IMR-90 (cell line): ENCODE measurements at regions not wholly inside any gene's neighbourhood (a gene's known extent, or its start where the extent isn't known, plus 50 kb on each side); places are given as distances from the start of the nearest gene placed in this dataset.

ENCODE experiments used
- BHLHE40 ChIP-seq: fragments of 150-350 bp; IDR thresholded peaks from 2 replicates; pipeline ENCODE4 v1.6.1; 2016; ENCODE audit warnings: mild to moderate bottlenecking, low read depth, low read length
- CEBPB ChIP-seq: IDR thresholded peaks from 2 replicates; pipeline ENCODE4 v1.6.1; 2012; ENCODE audit warnings: low read depth, low read length, improper control_type of control experiment
- CTCF ChIP-seq: conservative IDR thresholded peaks from 2 replicates; pipeline ENCODE4 v1.5.1; 2012; ENCODE audit warnings: mild to moderate bottlenecking, low read depth, low read length, improper control_type of control experiment
- ELK1 ChIP-seq: fragments of 150-350 bp; IDR thresholded peaks from 2 replicates; pipeline ENCODE4 v1.6.1; 2016; ENCODE audit warnings: low read depth, mild to moderate bottlenecking, low read length, moderate library complexity, borderline replicate concordance
- FOS ChIP-seq: fragments of 150-350 bp; IDR thresholded peaks from 2 replicates; pipeline ENCODE4 v1.6.1; 2016; ENCODE audit warnings: low read depth, low read length
- MAFK ChIP-seq: IDR thresholded peaks from 2 replicates; pipeline ENCODE4 v1.6.1; 2012; ENCODE audit warnings: low read depth, low read length, improper control_type of control experiment
- NFE2L2 ChIP-seq: fragments of 150-350 bp; IDR thresholded peaks from 2 replicates; pipeline ENCODE4 v1.6.1; 2016; ENCODE audit warnings: low read depth, mild to moderate bottlenecking, low read length
- POLR2A ChIP-seq: IDR thresholded peaks from 2 replicates; pipeline ENCODE4 v1.6.1; 2012; ENCODE audit warnings: mild to moderate bottlenecking, low read depth, low read length
- RAD21 ChIP-seq: IDR thresholded peaks from 2 replicates; pipeline ENCODE4 v1.6.1; 2012; ENCODE audit warnings: low read length, improper control_type of control experiment
- RCOR1 ChIP-seq: IDR thresholded peaks from 2 replicates; pipeline ENCODE4 v1.6.1; 2012; ENCODE audit warnings: mild to moderate bottlenecking, low read length, improper control_type of control experiment; ENCODE audit not compliant: insufficient replicate concordance
- RFX5 ChIP-seq: IDR thresholded peaks from 2 replicates; pipeline ENCODE4 v1.8.0; 2012; ENCODE audit warnings: low read depth, mild to moderate bottlenecking, low read length, moderate library complexity
- SMC3 ChIP-seq: fragments of 150-350 bp; IDR thresholded peaks from 2 replicates; pipeline ENCODE4 v1.6.1; 2016; ENCODE audit warnings: low read depth, mild to moderate bottlenecking, antibody characterized with exemption, low read length, moderate library complexity
- USF2 ChIP-seq: fragments of 150-350 bp; IDR thresholded peaks from 2 replicates; pipeline ENCODE4 v1.6.1; 2017; ENCODE audit warnings: mild to moderate bottlenecking, antibody characterized with exemption, low read length, low read depth

DNA sequence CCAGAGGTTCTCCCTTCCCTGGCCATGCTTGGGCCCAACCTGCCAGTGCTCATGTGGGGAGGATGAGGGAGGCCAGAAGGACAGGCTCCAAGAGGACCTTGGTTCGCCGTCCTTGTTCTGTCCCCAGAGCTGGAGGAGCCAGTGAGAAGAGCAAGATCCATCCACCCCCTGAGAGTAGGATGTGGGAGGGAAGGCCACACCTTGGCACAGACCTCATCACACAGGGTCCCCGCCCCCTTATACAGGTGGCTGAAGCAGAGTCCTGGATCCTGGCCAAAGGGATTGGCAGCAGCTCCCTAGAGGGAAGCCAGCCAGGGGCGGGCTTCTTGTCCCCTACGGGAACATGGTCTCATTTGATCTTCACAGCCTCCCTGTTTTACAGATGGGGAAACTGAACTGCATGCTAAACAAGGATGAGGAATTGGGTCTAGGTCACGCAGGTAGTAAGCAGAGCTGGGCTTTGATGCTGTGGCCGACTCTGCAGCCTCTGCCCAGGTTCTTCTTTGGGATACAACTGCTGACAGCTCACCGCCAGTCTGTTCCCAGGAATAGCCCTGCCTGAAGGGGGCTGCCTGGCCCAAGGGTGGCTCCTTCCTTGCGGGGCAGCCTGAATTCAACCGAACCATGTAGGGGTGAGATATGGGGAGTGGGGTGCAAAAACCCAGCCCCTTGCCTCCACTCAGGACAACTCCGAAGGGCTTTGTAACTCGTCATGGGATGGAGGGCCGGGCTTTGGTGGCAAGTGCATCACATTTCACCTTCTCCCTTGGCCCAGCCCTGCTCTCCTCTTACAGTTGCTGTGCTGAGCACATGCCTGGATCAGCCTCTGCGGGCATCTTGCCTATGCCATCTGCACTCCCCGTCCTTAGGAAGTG lies 62.2 kb upstream of the KDM7A start:
- TF ChIP-seq CTCF: no peak
- TF ChIP-seq ELK1: no peak
- TF ChIP-seq RAD21: no peak
- no peak for TF ChIP-seq USF2
- no peak for TF ChIP-seq BHLHE40
- TF ChIP-seq POLR2A: no peak
- no peak for TF ChIP-seq RFX5
- no peak for TF ChIP-seq NFE2L2
- no peak for TF ChIP-seq SMC3
- no peak for TF ChIP-seq RCOR1
- TF ChIP-seq CEBPB: no peak
- no peak for TF ChIP-seq MAFK
- no peak for TF ChIP-seq FOS
